Embryonic facial prominence (tissue), 1 donor: ENCODE measurements at regions not wholly inside any gene's neighbourhood (a gene's known extent, or its start where the extent isn't known, plus 50 kb on each side); places are given as distances from the start of the nearest gene placed in this dataset.
"Not testable (repeated sequence)": the region's sequence is repeated elsewhere in the genome, so short reads cannot be mapped to it uniquely, and the experiment has no call there.

Experiments used
- DNase-seq: peaks from one replicate; pipeline ENCODE4 v3.0.0-alpha.2; 2016; ENCODE audit errors: extremely low spot score

DNA sequence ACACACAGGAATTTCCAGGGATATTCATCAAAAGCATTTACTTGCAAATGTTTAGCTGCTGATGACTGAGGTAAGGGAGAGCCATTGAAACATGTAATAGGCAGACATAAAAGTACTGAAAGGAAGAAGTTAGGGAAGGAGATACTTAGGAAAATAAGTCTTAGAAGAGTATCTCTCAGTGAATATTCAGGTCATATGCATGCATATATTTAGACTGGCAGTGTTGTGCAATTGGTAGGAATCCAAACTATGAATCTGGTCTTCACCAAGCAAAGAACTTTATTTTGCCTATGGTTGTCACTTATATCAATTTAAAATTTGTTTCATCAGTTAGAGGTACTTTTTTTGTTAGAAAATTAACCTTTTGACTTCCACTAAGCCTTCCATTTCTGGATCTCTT is 1490.7 kb downstream of the SUCLG1 start:
- DNase-seq, result no peak

DNA sequence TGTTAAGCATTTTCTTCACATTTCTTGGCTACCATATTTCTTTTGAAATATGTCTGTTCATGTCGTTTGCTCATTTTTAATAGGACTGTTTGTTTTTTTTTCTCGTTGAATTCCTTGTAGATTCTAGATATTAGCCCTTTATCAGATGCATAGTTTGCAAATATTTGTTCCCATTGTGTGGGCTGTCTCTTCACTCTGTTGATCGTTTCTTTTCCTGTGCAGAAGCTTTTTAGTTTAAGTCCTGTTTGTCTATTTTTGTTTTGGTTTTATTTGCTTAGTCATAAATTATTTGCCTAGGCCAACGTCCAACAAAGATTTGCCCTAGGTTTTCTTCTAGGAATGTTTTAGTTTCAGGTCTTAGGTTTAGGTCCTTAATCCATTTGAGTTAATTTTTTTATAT is 1494.7 kb downstream of the SUCLG1 start:
- no peak for DNase-seq

DNA sequence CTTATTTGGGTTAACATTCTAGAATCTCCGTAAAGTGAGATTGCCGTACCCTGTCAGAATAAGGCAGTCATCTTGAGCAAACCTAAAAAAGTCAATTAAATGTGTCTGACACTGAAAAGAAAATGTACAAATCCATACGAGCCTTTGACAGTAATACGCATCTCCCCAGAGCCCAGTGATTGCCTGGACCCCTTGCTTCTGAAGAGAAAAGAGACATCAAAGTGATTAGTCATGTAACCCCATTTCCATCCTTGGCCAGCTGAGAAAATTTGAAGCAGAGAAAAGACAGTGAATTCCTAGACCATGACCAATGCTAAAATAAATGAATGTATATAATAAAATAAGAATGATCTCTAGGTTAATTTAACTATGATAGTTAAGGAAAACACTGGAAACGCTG is 1499.4 kb downstream of the SUCLG1 start:
- DNase-seq, result no peak

DNA sequence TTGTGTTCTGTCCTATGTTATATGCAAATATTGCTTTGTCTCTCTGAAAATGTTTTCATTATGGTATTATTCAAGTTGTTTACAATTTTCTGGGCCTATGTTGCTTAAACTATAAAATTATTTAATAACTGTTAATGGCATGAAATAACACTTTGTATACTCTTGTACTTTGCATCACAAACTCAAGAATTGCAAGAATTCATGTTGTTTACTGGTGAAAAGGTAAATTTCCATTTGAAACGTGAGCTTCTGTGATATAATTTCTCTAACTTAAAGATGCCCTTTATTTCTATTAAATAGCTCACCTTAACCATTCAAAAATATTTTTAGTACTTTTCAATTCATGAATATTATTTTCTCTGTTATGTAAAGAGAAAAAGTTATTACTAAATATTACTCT is 1504.2 kb downstream of the SUCLG1 start:
- no peak for DNase-seq

DNA sequence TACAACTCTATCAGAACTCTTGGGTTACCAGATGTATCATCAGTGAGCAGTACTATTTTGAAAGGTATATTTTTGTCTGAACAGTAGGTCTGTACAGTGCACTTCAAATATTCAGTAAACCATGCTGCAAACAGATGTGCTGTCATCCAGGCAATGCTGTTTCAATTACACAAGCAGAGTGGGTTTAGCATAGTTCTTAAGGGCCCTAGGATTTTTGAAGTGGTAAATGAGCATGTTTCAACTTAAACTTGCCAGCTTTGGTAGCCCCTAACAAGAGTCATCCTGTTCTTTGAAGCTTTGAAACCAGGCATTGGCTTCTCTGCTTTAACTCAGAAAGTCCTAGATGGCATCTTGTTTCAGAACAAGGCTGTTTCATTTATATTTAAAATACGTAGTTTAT is 1519.9 kb downstream of the SUCLG1 start:
- DNase-seq, result no peak

DNA sequence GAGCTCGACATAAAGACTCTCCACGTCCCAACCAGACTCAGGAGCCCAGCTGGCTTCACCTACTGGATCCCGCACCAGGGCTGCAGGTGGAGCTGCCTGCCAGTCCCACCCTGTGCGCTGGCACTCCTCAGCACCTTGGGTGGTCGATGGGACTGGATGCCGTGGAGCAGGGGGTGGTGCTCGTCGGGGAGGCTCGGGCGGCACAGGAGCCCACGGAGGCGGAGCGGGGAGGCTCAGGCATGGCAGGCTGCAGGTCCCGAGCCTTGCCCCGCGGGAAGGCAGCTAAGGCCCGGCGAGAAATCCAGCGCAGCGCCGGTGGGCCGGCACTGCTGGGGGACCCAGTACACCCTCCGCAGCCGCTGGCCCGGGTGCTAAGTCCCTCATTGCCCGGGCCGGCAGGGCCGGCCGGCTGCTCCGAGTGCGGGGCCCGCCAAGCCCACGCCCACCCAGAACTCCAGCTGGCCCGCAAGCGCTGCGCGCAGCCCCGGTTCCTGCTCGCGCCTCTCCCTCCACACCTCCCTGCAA is 1520.7 kb downstream of the SUCLG1 start:
- DNase-seq, result not testable (repeated sequence)

DNA sequence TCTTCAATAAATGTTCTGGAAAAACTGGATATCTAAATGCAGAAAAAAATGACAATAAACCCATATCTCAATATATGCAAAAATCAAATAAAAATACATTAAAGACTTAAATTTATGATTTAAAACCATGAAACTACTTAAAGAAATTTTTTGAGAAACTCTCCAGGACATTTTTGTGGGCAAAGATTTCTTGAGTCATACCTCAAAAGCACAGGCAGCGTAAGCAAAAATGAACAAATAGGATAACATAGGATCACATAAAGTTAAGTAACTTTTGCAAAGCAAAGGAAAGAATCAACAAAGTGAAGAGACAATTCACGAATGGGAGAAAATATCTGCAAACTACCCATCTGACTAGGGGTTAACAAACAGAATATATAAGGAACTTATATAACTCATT is 1545.5 kb downstream of the SUCLG1 start:
- DNase-seq, result no peak

DNA sequence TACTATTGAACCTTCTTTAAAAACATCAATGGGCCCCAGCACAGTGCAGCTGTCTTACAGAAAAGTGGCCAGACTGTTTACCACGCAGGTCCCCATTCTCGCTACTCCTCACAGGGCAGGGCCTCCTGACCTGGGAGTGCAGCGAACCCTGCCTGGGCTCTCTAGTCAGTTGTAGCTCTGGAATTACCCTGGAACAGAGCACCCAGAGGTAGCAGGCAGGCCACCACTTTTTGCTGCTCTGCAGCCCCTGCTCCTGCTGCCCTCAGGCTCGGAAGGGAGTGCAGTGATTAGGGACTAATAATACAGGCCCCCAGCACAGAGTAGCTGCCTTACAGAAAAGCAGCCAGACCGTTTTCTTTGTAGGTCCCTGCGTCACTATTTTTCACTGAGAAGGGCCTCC is 1563.0 kb downstream of the SUCLG1 start:
- DNase-seq, result no peak

DNA sequence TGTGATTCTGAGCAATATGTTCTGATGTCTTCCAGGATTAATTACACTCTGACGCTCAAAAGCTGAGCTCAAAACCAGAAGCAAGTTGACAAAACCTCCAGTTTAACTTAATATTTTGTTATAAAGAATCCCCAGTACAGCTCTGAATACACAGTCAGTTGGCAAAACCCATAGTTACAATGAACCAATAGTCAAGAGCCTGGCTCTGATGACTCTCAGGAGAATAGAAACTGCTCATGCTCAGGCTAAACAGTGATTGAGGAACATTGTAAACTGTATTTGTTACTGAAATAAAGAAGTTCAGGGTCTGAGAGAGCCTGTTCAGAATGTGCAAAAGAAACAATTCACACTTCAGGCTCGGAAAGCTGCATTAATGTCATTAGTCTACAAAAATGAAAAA is 1565.9 kb downstream of the SUCLG1 start:
- no peak for DNase-seq

DNA sequence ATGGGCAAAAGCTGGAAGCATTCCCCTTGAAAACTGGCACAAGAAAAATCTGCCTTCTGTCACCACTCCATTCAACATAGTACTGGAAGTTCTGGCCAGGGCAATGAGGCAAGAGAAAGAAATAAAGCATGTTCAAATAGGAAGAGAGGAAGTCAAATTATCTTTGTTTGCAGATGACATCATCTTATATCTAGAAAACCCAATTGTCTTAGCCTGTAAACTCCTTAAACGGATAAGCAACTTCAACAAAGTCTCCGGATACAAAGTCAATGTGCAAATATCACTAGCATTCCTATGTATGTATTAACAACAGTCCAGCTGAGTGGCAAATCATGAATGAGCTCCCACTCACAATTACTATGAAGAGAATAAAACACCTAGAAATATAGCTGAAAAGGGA is 1579.3 kb downstream of the SUCLG1 start:
- no peak for DNase-seq

DNA sequence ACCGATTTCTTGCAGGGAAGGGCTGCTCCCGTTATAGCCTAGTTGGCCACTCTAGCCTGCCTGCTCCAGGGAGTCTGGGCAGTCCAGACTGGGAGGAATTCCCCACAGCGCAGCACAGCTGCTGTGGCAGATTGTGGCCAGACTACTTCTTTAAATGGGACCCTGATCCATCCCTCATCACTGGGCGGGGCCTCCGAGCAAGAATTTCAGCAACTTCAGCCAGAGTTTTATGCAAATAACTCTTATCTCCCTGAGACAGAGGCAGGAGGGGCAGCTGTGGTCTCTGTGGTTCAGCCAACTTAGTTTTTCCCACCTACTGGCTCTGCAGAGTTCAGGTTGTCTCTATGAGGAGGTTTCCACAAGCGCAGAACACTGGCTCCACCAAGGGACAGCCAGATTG is 1583.2 kb downstream of the SUCLG1 start:
- no peak for DNase-seq

DNA sequence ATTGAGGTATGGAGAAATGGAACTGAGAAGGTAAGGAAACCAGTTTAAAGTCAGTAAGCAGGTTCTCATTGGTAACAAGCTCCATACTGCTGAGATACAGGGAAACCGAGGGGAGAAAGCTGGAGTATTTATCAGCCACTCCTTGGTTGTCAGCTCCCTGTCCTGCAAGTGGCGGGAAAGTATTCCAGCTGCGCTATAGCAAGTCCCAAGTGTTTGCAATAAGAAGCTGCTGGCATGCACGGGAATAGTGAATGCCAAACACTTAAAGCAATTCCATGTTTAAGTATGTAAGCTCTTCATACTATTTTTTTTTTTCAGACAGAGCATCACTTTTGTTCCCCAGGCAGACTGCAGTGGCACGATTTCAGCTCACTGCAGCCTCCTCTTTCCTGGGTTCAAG is 1601.1 kb downstream of the SUCLG1 start:
- no peak for DNase-seq

DNA sequence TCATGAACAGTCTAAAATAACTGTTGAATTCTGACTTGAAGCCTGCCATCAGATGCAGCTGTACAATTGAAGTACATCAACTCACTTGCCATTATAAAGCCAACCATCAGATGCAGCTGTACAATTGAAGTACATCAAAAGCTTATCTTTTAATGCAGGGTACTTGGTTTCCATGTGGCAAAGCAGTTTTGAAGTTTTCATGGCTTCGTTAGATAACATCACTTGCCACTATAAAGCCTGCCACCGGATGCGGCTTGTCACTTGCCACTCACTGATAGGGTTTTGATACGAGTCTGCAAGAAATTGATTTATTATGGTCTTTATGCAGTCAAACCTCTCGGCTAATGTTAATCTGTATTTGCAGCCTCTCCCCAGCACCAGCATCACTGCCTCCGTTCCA is 1605.8 kb downstream of the SUCLG1 start:
- no peak for DNase-seq

DNA sequence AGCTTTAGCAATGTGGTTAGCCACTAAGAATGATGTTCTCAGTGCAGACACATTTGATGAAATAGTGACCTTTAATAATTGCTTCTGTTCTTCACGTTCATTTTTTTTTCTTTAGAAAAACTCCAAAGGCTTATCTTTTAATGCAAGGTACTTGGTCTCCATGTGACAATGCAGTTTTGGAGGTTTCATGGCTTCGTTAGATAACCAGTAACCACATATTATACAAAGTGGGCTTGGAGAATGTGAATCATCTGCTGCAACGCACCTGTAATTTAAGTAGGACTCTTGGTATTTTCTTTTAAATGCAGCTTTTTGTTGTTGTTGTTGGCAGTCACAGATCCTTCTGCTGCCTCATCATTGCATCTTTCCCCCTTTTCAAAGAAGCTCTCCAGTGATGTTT is 1606.3 kb downstream of the SUCLG1 start:
- DNase-seq, result no peak

DNA sequence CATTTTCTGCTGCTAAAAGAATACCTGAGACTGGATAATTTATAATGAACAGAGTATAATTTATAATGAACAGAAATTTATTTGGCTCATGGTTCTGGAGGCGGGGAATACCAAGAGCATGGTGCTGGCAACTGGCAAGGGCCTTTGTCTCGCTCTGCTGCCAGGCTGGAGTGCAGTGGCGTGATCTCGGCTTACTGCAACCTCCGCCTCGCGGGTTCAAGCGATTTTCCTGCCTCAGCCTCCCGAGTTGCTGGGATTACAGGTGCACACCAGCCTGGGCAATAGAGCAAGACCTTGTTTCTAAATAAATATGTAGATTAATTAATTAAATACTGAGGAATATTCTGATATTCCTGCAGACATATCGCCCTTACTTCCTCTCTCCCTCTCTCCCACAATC is 1610.8 kb downstream of the SUCLG1 start:
- DNase-seq, result no peak

DNA sequence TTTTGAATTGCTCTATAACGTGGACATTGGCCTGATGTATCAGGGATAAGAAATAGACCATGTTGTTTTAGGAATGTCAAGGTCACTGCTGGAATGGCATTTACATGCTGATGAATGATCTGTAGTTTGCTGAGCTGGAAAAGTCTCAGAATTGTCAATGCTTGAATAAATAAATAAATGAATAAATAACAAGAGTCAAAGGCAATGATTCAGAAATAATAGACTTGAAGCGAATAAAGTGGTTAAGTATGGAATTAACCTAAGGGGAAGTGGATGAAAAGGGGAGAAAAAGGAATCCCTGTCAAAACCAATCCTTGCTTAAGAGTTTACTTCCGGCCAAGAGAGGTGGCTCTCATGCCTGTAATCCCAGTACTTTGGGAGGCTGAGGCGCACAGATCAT is 1620.0 kb downstream of the SUCLG1 start:
- DNase-seq, result no peak

DNA sequence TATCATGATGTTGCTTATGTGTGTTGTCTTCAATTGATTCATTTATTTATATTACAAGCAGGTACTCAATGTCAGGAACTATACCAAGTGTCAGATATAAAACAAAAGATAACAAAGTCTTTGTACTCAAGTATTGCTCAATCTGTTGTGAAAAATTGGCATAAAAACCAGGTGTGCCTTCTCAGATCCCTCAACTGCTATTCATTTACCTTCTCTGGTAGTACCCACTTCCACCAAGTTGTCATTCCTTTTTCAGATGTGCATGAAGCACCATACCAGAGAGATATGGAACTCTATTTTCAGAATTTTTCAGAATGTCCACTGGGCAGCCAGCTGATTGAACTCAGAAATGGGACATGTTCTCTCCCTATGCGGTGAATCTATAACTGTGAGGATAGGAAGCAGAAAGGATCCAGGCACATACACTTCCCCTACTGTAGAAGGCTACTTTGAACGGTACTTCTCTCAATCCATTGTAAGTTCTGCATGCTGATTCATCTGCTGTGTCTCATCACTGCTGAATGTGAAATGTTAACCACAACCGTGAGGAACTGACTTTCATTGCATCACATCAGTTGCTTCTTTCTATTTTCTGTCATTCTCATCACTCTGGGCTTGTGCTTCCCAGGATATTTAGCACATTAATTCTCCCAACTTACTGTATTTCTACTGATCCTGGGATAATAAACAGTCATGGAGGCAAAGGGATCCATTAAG is 1621.3 kb downstream of the SUCLG1 start:
- no peak for DNase-seq

DNA sequence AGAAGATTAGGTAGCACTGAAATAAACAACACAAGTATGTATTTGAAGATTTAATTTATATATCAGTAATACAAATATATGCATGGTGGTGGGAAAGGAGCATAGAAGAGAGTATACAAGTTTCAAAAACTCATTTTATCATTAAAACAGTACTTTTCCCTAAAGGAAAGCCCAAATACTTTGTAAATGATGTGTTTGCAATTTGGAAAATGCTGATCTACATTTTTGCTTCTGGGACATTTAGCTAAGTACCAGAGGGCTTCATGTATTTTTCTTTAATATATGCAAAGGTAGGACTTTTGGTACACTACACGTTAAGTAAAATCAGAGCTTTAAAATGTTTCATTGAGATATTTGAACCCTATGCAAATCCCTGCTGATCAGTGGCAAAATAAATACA is 1624.2 kb downstream of the SUCLG1 start:
- no peak for DNase-seq

DNA sequence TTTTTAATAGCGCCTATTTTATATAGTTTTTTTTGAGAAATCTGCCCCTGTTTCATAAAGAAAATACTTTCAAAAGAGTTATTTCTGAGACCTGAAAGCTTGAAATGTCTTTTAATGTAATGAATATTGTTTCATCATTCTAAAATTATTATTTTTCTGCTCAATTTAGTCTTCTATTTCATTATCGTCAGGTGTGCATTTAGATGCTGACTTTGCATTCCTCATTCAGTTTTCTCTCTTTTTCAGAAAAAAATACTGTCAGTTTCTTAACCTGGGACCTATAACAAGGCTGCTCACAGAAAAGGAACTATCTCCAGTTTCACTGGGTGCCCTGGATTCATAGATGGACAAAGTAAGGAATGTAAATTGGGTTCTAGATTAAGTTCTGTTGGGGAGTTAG is 1631.7 kb downstream of the SUCLG1 start:
- DNase-seq, result no peak

DNA sequence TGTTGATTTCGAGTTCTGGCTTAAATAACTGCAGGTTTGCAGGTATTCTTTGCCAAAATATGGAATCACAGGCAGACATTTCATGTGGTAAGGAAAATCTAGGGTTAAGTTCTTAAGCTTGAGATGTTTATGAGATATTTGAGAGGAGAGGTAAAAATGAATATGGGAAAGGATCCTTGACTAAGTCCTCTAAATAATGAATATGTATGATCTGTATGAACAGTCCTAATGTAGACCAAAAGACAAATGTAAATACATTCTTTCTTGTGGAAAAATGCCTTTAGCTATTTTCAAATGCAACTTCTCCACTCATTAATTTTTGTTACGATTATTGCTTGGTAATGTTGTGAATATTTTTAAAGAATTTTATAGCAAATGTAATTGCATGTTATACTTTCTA is 1632.6 kb downstream of the SUCLG1 start:
- no peak for DNase-seq

DNA sequence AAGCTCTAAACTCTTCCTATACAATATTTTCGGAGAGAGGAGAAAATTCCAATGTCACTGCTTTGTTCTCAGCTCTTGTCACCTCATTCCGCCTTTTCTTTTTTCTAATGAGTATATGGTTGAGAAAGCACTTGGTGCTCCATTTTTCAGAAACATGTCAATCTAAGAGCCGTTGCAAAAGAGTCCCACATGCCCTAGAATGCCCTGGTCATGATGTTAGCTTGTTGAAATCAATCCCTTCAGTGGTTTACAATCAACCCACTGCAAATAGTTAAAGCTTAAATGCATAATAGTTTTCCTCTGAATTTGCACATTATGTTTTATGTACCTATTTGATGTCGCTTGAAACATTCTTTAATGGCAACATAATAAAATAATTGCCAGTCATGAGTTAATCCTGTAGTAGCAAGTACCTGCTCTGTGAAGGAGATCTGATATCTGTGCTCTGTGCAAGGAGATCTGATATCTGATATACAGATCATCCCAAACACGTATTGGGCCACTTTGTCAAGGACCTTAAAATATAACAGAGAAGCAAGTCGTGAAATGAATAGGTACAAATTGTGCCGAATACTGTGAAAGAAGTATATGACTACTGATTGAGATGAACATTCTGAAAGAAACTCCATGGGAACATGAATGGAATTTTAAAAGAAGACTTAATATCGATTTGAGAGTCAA is 1633.5 kb downstream of the SUCLG1 start:
- DNase-seq, result no peak

DNA sequence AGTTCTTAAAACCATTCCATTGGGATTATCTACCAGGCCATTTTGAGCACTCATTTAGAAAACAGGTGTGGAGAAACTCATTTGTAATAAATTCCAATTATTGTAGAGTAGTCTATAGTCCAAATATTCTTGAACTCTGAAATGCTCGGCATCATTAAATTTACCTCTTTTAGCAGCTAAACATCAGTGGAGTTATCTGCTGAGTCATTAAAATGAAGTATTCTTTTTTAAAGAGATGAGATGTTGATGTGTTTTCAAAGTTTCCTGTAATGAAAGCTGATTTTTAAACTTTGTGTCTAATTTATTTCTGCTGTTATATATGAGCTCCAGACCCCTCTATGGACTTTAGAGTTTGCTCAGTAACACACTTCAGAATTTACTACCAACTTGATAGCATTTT is 1635.2 kb downstream of the SUCLG1 start:
- DNase-seq, result no peak

DNA sequence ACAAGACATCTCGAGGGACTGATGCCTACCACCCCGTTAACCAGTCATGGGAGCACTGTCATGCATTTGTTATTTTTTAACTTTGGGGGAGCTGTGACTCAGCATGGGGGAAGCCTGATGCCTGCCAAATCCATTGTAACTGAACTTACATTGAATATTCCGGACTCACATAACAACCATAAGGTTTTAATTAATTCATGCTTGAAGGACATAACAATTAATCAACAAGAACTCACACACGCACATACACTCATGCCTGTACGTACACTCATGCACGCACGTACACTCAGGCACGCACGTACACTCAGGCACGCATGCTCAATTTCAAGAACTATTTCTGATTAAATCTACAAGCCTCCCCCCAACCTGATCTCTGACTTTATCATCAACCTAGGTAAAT is 1639.1 kb downstream of the SUCLG1 start:
- no peak for DNase-seq

DNA sequence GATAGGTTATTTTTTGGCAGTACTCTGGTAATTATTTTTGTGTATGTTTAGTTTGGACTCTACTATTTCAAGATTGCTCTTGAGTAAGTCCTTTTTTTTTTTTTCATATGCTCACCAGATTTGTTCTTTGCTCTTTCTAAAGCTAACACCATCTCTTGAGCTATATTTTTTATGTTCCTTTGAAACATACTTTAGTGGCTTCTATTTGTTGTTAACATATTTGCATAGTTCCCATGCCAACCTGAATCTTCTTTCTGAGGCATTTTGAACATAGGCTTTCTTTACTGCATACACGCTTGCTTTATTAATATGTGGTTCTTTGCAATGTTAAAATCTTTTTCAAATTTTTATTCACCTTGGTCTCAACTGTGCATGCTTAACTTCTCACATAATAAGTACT is 1644.9 kb downstream of the SUCLG1 start:
- no peak for DNase-seq
